ENCODE measurements at regions not wholly inside any gene's neighbourhood (a gene's known extent, or its start where the extent isn't known, plus 50 kb on each side); places are given as distances from the start of the nearest gene placed in this dataset.
"Not testable (repeated sequence)": the region's sequence is repeated elsewhere in the genome, so short reads cannot be mapped to it uniquely, and the experiment has no call there.

DNA sequence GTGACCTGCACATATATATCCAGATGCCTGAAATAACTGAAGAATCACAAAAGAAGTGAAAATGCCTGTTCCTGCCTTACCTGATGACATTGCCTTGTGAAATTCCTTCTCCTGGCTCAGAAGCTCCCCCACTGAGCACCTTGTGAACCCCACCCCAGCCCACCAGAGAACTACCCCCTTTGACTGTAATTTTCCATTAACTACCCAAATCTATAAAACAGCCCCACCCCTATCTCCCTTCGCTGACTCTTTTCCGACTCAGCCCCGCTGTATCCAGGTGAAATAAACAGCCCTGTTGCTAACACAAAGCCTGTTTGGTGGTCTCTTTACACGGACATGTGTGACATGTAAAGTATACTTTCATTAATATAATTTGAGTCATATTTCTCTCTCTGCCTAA, 320.3 kb upstream of the TECRL start:
- in situ Hi-C loops (cut with HindIII; ENCODE audit: low pct_unique_long_range_greater_than_20kb, low sequenced_read_pairs) (no loop called here), intact Hi-C loops (cut with micrococcal nuclease; ENCODE audit: unreplicated experiment) (no loop called here)
- no peak overlapping the region for H3K27ac ChIP-seq (ENCODE audit: low read length)
- H3K36me3 ChIP-seq (ENCODE audit: control insufficient read depth, insufficient read depth, low read length), result no peaks in the 10 kb centered on the region
- CTCF ChIA-PET, result no interaction called here
- H3K4me3 ChIP-seq (ENCODE audit: low read depth in 2 of 2, low read length in 2 of 2), result no peak overlapping the region
- no peaks in the 10 kb centered on the region for H3K4me1 ChIP-seq (ENCODE audit: control insufficient read depth, insufficient read depth, low read length)
- ATAC-seq, result no peak
- POLR2A ChIA-PET, result no interaction called here
- BruUV-seq (replicated peaks), result no TSS peak
- TF ChIP-seq, protein P1, sequence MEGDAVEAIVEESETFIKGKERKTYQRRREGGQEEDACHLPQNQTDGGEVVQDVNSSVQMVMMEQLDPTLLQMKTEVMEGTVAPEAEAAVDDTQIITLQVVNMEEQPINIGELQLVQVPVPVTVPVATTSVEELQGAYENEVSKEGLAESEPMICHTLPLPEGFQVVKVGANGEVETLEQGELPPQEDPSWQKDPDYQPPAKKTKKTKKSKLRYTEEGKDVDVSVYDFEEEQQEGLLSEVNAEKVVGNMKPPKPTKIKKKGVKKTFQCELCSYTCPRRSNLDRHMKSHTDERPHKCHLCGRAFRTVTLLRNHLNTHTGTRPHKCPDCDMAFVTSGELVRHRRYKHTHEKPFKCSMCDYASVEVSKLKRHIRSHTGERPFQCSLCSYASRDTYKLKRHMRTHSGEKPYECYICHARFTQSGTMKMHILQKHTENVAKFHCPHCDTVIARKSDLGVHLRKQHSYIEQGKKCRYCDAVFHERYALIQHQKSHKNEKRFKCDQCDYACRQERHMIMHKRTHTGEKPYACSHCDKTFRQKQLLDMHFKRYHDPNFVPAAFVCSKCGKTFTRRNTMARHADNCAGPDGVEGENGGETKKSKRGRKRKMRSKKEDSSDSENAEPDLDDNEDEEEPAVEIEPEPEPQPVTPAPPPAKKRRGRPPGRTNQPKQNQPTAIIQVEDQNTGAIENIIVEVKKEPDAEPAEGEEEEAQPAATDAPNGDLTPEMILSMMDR (IDR thresholded peaks at IDR 0.05), result no peak
- TF ChIP-seq TCF7L2 (IDR thresholded peaks at IDR 0.05; ENCODE audit: low read depth, low read length) (no peak), SIN3A (IDR thresholded peaks at IDR 0.05; ENCODE audit: borderline replicate concordance, insufficient read depth, low read depth, low read length) (no peak), POLR2AphosphoS5 (IDR thresholded peaks at IDR 0.05; ENCODE audit: low read depth, low read length) (no peak)
- TF ChIP-seq, protein P2, sequence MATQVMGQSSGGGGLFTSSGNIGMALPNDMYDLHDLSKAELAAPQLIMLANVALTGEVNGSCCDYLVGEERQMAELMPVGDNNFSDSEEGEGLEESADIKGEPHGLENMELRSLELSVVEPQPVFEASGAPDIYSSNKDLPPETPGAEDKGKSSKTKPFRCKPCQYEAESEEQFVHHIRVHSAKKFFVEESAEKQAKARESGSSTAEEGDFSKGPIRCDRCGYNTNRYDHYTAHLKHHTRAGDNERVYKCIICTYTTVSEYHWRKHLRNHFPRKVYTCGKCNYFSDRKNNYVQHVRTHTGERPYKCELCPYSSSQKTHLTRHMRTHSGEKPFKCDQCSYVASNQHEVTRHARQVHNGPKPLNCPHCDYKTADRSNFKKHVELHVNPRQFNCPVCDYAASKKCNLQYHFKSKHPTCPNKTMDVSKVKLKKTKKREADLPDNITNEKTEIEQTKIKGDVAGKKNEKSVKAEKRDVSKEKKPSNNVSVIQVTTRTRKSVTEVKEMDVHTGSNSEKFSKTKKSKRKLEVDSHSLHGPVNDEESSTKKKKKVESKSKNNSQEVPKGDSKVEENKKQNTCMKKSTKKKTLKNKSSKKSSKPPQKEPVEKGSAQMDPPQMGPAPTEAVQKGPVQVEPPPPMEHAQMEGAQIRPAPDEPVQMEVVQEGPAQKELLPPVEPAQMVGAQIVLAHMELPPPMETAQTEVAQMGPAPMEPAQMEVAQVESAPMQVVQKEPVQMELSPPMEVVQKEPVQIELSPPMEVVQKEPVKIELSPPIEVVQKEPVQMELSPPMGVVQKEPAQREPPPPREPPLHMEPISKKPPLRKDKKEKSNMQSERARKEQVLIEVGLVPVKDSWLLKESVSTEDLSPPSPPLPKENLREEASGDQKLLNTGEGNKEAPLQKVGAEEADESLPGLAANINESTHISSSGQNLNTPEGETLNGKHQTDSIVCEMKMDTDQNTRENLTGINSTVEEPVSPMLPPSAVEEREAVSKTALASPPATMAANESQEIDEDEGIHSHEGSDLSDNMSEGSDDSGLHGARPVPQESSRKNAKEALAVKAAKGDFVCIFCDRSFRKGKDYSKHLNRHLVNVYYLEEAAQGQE (IDR thresholded peaks at IDR 0.05; ENCODE audit: insufficient read depth in 1 of 2, low read depth in 2 of 2, low read length in 1 of 2), result no peak
- H3K27me3 ChIP-seq (ENCODE audit: control insufficient read depth, insufficient read depth, low read length), result no peaks in the 10 kb centered on the region
- no peak for DNase-seq (ENCODE audit: low read depth, low spot score)
- H3K9me3 ChIP-seq (ENCODE audit: control insufficient read depth, insufficient read depth, low read depth, low read length), result no peaks in the 10 kb centered on the region

DNA sequence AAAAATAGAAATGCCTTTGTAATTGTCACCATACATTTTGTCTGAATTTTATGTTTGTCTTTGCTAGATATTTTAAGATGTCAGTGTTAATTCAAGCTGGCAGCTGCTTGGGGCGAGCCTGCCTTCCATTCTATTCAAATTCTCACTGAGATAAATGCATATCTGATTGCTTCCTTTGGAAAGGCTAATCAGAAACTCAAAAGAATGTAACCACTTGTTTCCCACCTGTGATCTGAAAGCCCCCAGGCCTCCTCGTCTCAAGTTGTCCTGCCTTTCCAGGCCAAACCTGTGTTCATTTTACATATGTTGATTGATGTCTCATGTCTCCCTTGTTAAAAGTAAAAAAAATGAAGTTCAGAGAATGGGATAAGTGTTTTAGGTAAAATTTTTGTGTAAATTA, 318.7 kb upstream of the TECRL start:
- Histone ChIP-seq H3K4me1 (ENCODE audit: control insufficient read depth, insufficient read depth, low read length) (no peaks in the 10 kb centered on the region), H3K9me3 (ENCODE audit: control insufficient read depth, insufficient read depth, low read depth, low read length) (no peaks in the 10 kb centered on the region), H3K4me3 (ENCODE audit: low read depth in 2 of 2, low read length in 2 of 2) (no peak overlapping the region), H3K27ac (ENCODE audit: low read length) (no peak overlapping the region), H3K36me3 (ENCODE audit: control insufficient read depth, insufficient read depth, low read length) (no peaks in the 10 kb centered on the region), H3K27me3 (ENCODE audit: control insufficient read depth, insufficient read depth, low read length) (no peaks in the 10 kb centered on the region)
- POLR2A ChIA-PET, result no interaction called here
- BruUV-seq (replicated peaks), result no TSS peak
- intact Hi-C loops (cut with micrococcal nuclease; ENCODE audit: unreplicated experiment), result no loop called here
- DNase-seq (ENCODE audit: low read depth, low spot score) (no peak), ATAC-seq (no peak)
- CTCF ChIA-PET, result no interaction called here
- in situ Hi-C loops (cut with HindIII; ENCODE audit: low pct_unique_long_range_greater_than_20kb, low sequenced_read_pairs), result no loop called here
- no peak for TF ChIP-seq TCF7L2 (IDR thresholded peaks at IDR 0.05; ENCODE audit: low read depth, low read length)
- TF ChIP-seq, protein P1 (IDR thresholded peaks at IDR 0.05), result no peak
- TF ChIP-seq SIN3A (IDR thresholded peaks at IDR 0.05; ENCODE audit: borderline replicate concordance, insufficient read depth, low read depth, low read length), result no peak
- TF ChIP-seq POLR2AphosphoS5 (IDR thresholded peaks at IDR 0.05; ENCODE audit: low read depth, low read length), result no peak
- TF ChIP-seq, protein P2 (IDR thresholded peaks at IDR 0.05; ENCODE audit: insufficient read depth in 1 of 2, low read depth in 2 of 2, low read length in 1 of 2), result no peak

DNA sequence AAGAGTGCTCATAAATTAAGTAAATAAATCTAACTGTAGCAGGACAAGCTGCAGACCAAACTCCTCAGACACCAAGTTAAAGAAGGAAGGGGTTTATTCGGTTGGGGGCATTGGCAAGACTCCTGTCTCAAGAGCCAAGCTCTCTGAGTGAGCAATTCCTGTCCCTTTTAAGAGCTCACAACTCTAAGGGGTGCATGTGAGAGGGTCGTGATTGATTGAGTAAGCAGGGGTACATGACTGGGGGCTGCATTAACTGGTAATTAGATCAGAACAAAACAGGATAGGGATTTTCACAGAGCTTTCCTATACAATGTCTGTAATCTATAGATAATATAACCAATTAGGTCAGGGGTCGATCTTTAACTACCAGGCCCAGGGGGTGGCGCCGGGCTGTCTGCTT, 318.1 kb upstream of the TECRL start:
- H3K36me3 ChIP-seq (ENCODE audit: control insufficient read depth, insufficient read depth, low read length); intact Hi-C loops (cut with micrococcal nuclease; ENCODE audit: unreplicated experiment); DNase-seq (ENCODE audit: low read depth, low spot score); ATAC-seq; H3K4me1 ChIP-seq (ENCODE audit: control insufficient read depth, insufficient read depth, low read length); POLR2A ChIA-PET; BruUV-seq (replicated peaks); H3K27me3 ChIP-seq (ENCODE audit: control insufficient read depth, insufficient read depth, low read length); CTCF ChIA-PET; H3K27ac ChIP-seq (ENCODE audit: low read length); H3K9me3 ChIP-seq (ENCODE audit: control insufficient read depth, insufficient read depth, low read depth, low read length); H3K4me3 ChIP-seq (ENCODE audit: low read depth in 2 of 2, low read length in 2 of 2); in situ Hi-C loops (cut with HindIII; ENCODE audit: low pct_unique_long_range_greater_than_20kb, low sequenced_read_pairs): not testable (repeated sequence)

Data from Panc1 (cell line).